Right renal pelvis (tissue), 4 donors: ENCODE measurements at regions not wholly inside any gene's neighbourhood (a gene's known extent, or its start where the extent isn't known, plus 50 kb on each side); places are given as distances from the start of the nearest gene placed in this dataset.

ENCODE experiments used
- DNase-seq, 4 donors: peaks; one replicate each; pipeline ENCODE4 v3.0.0-alpha.2; 2013; ENCODE audit warnings: low read depth in 4 of 4, low spot score in 3 of 4, missing footprints in 1 of 4

DNA sequence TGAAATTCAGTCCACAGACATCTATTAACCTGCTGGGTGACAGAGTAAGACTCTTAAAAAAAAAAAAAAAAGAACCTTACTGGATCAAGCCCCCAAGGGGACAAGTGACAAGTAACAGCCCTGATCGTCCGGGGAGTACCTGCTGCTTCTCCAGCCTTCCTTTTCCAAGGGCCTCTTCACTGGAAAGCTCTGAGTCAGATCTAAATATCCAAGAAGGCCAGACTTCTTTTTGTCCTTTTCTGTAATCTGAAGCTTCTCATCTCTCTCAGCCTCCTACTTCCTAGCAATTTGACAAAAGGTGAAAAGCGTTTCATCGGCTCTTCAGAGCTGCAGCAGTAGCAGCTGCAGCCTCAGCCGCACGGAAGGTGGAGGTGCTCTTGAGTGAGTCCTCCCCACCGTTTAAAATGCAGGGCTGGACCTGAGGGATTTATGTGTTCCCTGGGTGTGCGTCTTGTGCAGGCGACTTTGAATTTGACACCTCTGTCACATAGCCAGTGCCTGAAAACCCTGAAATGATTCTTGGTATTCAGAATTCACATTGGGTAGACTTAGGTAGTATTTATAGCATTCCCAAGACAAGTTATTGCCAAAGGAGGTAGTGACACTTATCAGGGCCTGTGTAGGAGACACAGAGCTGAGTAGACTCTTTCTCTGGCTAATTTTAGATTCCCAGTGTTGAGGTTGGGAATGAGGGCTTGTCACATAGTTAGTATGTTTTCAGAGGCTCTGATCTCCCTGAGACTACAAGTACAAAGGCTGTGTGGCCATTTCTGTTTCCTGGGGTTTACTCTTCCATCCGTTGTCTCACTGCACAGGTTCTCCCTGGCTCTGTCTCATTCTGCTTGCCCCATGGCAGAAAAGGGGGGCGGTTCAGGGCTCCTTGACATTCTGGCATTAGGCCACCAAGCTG is 291.2 kb upstream of the C2CD4B start:
- DNase-seq = no peak

DNA sequence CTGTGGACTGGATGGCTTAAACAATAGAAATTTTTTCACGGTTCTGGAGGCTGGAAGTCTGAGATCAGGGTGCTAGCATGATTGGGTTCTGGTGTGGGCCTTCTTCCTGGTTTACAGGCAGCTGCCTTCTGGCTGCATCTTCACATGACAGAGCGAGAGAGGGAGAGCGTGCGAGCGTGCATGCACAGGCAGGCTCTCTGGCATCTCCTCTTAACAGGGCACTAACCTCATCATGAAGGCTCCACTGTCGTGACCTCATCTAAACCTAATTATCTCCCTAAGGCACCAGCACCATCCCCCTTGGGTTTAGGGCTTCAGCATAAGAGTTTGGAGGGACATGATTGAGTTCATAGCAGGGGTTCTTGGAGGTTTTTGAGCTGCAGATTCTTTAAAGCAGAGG is 292.0 kb upstream of the C2CD4B start:
- DNase-seq = no peak

DNA sequence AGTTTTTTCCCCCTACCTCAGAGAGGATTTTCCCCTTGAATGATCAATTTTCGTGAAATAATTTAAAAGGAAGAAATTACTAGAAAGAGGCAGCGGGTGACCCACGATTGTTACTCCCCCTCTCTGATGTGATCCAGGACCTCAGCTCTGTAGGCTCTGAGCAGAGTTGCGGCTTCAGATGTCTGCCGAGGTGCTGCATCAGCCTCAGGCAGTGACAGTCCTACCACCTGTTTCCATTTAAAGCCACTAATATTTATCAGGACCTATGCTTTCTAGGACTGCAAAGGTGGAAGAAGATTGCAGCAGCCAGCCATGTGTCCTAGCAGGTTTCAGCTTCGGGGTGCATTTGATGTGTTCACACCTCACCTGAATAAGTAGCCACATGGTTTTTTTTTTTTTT is 294.8 kb upstream of the C2CD4B start:
- DNase-seq = no peak

DNA sequence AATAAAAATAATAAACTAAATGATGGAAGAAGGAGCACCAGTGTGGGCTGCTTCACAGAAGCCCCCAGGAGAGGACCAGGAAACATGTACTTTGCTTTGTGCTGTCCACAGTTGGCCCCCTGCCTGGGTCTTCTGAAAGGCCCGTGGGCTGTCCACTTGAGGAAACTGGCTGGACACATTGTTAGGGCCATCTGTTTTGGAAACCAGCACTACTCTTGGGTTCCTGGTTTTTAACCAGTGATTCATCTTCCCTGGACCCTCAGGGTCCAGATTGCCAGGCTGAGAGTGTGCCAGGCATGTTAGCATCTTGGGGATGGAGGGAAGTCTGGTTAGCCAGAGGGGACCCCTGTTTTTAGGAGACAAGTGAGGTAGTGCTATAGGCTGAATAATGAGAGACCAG is 297.2 kb upstream of the C2CD4B start:
- no peak for DNase-seq

DNA sequence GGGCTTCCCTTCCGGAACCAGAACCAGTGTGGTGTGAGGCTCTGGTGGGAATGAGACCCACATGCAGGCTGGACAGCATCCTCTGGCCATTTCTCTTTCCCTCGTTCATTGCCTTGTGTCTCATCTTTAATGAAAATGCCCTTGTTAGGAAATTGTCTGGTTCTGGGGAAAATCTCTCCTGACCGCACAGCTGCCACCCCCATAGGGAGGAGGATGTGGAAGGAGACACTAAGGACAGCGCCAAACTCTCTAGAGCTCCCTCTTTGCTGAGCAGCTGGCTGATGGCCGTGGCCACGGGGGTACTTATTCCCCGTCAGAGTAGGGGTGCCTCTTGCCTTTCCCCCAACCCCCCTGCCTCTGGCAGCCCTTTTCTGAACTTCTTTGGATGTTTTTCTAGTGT is 297.6 kb upstream of the C2CD4B start:
- DNase-seq = no peak

DNA sequence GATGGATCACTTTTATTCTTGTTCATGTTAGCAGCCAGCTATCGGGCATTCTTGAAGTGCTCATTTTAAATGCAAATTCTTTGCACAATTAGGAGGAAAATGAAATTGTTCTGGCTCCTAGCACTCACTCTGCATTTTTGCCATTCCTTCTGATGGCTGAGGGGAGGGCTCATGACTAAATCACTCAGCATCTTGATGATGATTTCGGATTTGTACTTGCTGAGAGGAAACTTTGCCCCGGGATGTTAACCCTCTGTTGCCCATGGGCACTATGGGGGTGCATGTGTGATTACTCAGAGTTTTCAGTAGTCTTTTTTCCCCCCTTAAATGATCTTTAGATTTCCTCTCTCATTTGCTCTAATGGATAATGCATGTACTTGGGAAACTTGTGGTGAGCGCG is 299.6 kb upstream of the C2CD4B start:
- DNase-seq = no peak

DNA sequence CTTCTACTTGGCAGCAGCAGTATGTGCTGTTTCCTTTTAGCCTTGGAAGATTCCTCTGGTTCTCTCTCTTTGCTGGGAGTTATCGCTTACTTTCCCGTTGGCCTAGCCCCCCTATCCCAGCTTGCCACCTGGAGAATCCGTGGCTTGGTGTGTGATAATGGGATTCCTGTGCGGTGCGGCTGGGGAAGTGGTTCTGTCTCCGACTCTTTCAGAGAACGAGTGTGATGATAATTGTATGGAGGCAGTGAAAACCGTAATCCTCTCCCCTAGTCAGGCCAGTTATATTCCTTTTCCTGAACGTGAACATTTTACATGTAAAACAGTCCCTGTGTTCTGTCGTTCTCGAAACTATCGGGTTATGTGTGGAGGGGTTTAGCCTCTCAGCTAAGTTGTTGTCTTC is 300.1 kb upstream of the C2CD4B start:
- DNase-seq = no peak

DNA sequence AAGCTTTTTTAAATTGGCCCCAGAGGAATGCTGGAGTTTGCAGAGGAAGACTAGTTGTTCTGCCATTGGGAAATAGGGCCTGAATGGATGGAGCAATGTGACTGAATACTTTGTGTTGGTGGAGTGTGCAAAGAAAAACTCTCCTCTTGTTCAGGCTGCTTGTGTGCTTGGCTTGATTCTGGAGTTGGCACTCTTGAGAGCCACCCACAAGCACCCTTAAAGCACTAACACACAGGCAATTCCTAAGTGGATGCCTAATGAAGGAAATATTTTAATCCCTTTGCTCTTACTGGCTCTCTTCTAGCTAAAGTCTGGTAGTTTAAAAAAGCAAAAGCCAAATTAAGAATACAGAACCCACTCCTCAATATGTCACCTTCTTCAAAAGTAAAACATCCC is 304.4 kb upstream of the C2CD4B start:
- DNase-seq = no peak

DNA sequence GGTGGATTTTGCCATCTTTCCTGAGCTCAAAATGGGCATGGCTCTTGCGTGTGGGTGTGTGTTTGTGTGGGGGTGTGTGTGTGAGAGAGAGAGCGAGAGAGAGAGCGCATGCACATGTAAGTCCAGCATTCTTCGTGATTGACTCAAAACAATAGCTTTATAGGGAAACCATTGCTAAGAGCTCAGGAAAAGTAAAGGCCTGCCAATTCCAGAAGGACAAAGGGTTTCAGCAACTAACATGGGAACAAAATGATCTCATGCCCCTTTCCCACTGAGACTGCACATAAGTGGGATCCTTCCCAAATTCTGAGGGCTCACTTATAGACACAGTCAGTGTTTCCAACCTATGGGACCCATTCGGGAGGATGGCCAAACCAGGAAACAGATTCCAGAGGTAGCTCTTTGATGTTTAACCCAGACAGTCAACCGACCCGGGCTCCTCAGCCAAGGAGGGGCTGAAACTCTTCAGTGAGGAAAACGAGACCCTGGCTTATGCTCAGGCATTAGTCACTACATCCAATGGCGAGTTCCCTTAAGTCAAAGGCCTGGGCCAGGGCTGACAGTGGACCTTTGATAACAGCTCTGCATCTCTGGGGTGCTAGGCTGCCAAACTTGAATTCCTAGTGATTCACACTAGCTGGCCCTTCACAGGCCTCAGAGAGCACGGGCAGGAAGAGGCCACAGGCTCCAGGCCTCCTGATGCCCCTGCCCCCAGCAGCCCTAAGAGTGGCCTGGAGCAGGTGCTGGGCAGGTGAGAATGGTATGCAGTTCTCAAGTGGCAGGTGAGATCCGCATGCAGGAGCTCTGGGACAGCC is 305.0 kb upstream of the C2CD4B start:
- no peak for DNase-seq

DNA sequence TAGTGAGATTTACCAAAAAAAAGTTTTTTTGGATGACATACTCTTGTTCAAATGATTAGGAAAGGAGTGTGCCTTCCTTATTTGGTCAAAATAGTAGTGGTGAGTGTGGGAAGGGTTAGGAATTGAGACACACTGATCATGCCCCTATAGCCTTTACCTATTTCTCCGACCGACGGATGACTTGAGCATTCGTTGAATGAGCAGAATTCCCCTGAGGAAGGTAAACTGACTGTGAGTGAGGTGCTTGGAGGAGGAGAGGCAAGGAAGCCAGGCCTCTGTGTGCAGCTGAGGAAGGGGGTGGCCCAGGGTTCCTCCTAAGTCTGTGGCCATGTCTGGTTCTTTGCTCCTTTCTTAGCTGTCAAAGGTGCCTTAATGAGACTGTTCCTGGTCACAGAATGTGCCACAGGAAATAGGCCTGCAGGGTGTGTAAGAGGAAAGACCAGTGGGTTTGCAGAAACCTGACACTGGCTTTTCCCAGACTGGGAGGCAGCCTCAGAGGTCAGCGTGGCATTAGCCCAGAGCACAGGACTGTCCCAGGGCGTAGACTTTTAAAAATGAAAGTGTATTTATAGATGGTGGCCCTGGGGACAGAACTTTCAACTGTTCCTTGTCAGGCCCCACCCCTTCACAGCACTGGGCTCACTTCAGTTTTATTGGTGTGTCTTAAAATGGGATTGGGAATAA is 307.7 kb upstream of the C2CD4B start:
- DNase-seq = no peak

DNA sequence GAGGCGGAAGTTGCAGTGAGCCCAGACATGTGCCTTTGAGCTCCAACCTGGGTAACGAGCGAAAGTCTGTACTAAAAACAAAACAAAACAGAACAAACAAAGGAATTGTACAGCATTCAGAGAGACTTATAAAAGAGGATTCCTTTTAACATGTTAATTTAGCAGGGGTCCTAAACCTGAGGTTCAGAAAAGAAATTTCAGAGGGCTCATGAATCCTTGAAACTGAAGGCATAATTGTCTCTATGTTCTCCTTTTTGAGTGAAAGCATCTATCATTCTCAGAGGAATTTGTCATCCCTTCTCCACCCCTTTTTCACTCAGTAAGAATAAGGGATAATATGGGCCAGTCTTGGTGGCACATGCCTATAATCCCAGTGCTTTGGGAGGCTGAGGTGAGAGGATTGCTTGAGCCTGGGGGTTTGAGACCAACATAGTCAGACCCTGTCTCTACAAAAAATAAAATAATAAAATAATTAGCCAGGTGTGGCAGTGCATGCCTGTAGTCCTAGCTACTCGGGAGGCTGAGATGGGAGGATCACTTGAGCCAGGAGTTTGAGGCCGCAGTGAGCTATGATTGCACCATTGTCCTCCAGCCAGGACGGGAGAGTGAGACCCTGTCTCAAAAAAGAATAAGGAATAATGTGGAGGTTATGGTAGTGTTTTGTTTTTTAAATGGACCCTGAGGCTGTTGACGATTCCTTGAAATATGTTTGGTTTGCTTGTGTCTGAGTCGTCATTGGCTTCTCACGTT is 309.1 kb upstream of the C2CD4B start:
- DNase-seq = no peak

DNA sequence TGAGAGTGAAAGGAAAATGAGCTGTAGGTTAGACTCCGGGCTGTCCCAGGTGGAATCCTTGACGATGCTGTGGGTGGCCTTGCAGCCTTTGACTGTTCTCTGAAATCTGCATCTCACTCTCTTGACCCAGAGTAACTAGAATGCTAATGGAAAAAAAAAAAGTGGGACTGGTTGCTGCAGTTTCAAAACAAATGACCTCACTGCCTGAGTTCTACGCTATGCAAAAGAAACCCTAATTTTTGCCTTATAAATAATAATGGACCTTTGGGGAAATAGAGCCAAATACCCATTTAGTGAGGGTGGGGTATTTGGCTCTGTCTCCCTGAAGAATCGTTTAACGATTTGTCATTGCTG is 309.7 kb upstream of the C2CD4B start:
- DNase-seq = no peak

DNA sequence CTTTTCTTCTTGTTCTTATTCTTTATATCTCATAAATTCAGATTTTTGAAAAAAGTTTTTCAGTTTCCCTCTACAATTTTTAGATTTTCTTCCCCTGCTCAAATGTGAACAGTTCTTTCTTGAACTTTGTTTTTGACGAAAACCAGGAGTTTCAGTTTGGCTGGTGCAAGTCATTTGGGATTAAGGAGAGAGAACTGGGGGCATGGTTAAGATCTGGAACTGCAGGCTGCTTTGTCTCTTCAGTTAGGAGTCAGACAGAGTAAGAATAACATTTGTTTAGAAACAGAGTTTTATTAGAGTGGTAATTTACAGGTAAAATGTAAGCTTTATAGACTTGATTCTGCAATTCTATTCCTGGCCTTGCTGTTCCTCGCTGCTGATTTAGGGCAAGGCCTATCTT is 310.5 kb upstream of the C2CD4B start:
- DNase-seq = no peak

DNA sequence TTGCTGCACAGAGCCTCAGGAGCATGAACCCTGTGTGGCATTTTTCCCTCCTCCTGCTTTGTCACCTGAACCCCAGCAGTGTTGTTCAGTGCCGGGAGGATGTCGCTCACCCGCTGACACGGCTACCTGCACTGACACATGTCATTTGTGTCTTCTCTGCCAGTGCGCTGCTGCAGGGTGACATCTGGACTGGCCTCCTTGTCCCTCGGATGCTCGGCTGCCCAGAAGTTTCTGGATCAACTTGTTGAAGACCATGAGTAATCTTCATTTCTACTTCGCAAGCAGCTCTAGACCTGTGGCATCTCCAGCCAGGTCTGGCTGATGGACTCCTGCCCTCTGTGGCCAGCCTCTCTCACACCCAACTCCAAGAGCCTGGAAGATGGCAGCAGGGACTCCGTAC is 311.1 kb upstream of the C2CD4B start:
- DNase-seq = no peak

DNA sequence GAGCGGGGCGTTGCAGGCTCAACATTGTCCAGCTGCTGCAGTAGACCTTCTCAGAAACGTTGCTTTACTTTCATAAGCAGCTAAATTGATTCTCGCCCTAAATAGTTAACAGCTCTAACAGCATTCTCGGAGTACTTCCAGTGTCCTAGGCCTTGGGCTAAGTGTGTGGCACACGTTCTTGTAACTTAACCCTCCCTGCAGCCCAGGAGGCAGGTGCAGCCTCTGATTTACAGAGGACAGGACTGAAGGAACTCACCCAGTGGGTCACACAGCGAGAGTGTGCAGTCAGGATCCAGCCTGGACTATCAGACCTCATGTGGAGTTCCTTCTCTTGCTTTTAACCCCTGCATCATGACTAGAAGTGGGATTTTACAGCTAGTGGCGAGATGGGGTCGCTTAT is 312.8 kb upstream of the C2CD4B start:
- DNase-seq = no peak

DNA sequence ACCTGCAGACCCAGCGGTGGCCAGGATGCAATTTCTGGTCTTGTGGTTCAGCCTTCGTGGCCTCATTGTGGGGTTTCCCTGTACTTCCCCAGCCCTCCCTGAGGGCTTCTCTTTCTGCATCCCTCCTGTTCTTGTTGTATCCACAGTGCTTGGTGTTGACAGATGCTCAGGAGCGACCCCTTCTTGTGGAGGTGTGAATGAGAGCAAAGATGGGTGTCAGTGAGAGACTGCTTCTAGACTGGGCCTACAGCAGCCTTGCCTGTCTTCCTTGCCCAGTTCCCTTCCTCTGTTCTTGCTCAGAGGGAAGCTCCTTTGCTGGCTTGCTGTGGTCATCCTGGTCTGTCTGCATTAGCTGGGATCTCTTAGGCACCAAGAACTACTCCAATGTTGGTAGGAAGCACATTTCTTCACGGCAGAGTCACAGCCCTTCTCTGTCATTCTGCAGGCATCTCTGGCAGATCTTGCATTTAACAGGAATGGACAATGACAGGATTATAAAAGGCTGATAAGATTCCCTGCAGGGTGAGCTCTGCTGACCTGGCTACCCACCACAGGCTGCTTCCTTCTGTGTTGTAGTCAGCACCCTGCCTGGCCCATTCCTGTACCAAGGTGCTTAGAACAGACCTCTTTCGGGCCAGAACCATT is 317.8 kb upstream of the C2CD4B start:
- DNase-seq = no peak

DNA sequence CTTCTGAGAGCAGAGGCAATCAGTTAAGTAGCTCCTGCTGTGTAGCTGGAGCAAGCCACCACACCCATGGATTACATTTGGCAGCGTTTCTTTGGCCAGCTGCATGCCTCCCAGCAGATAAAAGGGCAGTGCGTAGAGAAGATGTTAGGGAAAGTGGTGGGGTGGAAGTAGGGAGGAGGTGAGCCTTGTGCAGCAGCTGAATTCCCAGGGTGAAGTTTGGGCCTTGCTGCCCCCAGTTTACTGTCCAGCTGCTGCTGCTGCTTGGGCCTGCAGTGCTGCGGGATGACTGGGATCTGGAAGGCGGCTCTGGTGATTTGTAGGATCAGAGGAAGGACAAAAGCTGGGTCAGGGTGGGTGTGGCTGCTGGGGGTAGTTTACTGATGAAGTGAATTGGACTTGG is 318.7 kb upstream of the C2CD4B start:
- DNase-seq = no peak

DNA sequence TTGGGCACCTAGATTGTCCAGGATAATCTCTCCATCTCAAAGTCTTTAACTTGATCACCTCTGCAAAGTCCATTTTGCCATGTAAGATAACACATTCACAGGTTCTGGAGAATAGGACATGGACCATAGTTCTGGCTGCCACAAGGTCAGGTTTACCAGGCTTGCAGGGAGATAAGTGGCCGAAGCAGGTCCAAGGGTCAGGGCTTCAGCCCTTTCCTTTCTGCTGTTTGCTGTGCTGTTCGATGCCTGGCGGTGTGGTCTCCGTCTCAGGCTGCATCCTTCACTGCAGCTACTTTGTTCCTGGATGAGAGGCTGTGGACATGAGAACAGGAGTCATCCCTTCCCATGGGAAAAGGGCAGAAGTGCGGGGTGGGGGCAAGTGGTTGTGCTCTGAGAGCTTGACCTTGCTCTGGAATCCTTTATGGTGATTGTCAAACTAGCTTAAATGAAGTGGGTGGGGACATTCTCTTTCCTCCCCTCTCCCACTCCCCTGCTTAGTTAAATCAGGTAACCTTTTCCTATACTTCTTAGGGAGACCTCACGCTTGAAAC is 320.2 kb upstream of the C2CD4B start:
- DNase-seq = no peak

DNA sequence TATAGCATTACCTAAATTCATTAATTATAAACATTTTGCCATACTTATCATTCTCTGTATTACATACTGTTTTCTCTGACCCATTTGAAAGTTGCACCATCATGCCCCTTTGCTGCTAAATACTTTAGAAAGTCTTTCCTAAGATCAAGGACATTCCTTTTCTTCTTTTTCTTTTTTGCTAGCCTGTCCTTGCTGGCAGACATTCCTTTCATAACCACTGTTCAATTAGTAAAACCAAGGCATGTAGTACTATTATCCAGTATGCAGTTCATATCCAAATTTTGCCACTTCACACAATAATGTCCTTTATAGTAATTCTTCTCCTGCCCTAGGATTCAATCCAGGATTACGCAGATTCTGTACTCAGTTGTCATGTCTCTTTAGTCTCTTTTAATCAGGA is 321.0 kb upstream of the C2CD4B start:
- no peak for DNase-seq

DNA sequence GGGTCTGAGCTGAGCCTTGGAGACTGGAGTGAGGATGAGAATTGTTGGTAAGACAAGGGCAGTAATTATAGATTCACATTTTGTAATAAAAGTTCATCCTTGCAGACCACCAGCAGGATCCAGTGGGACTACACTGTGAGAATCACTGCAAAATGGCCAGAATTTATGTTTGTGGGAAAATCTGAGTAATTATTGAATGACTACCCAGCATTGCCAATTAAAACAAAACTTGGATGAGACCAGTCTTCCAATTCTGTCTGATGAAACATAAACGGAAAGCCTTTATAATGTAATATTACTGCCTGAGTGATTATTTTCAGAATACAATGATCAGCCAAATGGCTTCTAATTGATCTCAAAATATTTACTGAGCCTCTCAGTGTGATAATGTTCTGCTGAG is 323.3 kb upstream of the C2CD4B start:
- DNase-seq = no peak
